ENCODE measurements at regions not wholly inside any gene's neighbourhood (a gene's known extent, or its start where the extent isn't known, plus 50 kb on each side); places are given as distances from the start of the nearest gene placed in this dataset.

DNA sequence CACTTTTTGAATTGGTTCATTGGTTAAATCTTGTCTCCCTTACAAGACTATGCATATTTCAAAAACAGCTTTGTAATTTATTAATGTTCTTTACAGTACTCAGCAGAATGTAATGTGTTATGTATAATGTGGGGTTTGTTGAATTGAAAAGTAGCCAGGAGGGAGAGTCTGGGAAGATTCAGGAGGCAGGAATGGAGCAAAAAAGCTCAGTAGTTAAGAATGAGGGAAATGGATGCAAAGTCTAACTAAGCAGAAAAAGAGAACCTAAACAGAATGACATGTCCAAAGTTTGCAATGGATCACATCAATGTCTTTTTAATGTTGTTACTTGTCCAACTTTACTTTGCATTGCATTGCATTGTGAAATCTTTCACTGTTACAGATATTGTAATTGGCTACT, 86.5 kb upstream of the CARD18 start:
- no peak overlapping the region for H3K4me3 ChIP-seq (ENCODE audit: control extremely low read depth in 1 of 5, extremely low read depth in 1 of 5, insufficient read depth in 1 of 5, low read depth in 2 of 5, low read length in 4 of 5)
- H2AFZ ChIP-seq (ENCODE audit: insufficient read depth, low read depth, low read length, poor library complexity, severe bottlenecking), result no peak overlapping the region
- Mint-ChIP-seq H3K4me1 (no peaks in the 10 kb centered on the region), H3K4me3 (no peak overlapping the region), H3K27me3 (no peaks in the 10 kb centered on the region), H3K27ac (no peak overlapping the region), H3K9me3 (ENCODE audit: insufficient read depth) (no peaks in the 10 kb centered on the region)
- ATAC-seq (ENCODE audit: low read depth) (no peak), DNase-seq (no peak)
- H3K9me3 ChIP-seq (ENCODE audit: control extremely low read depth in 1 of 3, control insufficient read depth in 2 of 3, insufficient read depth in 1 of 3, low read length in 2 of 3), result no peaks in the 10 kb centered on the region
- CTCF ChIA-PET, result no interaction called here
- POLR2A ChIA-PET, result no interaction called here
- no peaks in the 10 kb centered on the region for H3K79me2 ChIP-seq (ENCODE audit: control insufficient read depth, insufficient read depth, low read length)
- no peak for TF ChIP-seq EZH2 (IDR thresholded peaks at IDR 0.05; ENCODE audit: borderline replicate concordance, insufficient read depth, low read depth, low read length, poor library complexity, severe bottlenecking)
- no peak for TF ChIP-seq CTCF (IDR thresholded peaks at IDR 0.05)
- no peaks in the 10 kb centered on the region for H3K4me1 ChIP-seq (ENCODE audit: control insufficient read depth in 2 of 2, insufficient read depth in 2 of 2, low read length in 2 of 2)
- H3K27me3 ChIP-seq (replicated peaks in 1 of 4; ENCODE audit: control extremely low read depth in 1 of 4, control insufficient read depth in 3 of 4, insufficient read depth in 4 of 4, low read length in 3 of 4), result no peaks in the 10 kb centered on the region
- H3K9ac ChIP-seq (ENCODE audit: low read length), result no peak overlapping the region
- H4K20me1 ChIP-seq (ENCODE audit: control insufficient read depth, insufficient read depth, low read length, poor library complexity, severe bottlenecking), result no peaks in the 10 kb centered on the region
- H3K36me3 ChIP-seq (replicated peaks in 1 of 2; ENCODE audit: control extremely low read depth in 1 of 2, control insufficient read depth in 1 of 2, extremely low read depth in 1 of 2, insufficient read depth in 2 of 2, low read length in 1 of 2), result no peaks in the 10 kb centered on the region
- no peak overlapping the region for H3K27ac ChIP-seq (ENCODE audit: low read length in 2 of 2)
- H3K4me2 ChIP-seq (replicated peaks; ENCODE audit: low read depth, low read length, poor library complexity, severe bottlenecking), result no peak overlapping the region
- intact Hi-C loops (cut with micrococcal nuclease), result no loop called here

- H3K4me1 Mint-ChIP-seq, result peaks cover 3% of the 10 kb centered on the region
- DNase-seq, result no peak
- no peak overlapping the region for H3K4me3 ChIP-seq (ENCODE audit: control extremely low read depth in 1 of 5, extremely low read depth in 1 of 5, insufficient read depth in 1 of 5, low read depth in 2 of 5, low read length in 4 of 5)
- POLR2A ChIA-PET, result no interaction called here
- H4K20me1 ChIP-seq (ENCODE audit: control insufficient read depth, insufficient read depth, low read length, poor library complexity, severe bottlenecking), result no peaks in the 10 kb centered on the region
- no peak overlapping the region for H3K9ac ChIP-seq (ENCODE audit: low read length)
- intact Hi-C loops (cut with micrococcal nuclease), result no loop called here
- no peaks in the 10 kb centered on the region for H3K27me3 ChIP-seq (replicated peaks in 1 of 4; ENCODE audit: control extremely low read depth in 1 of 4, control insufficient read depth in 3 of 4, insufficient read depth in 4 of 4, low read length in 3 of 4)
- no peak overlapping the region for H2AFZ ChIP-seq (ENCODE audit: insufficient read depth, low read depth, low read length, poor library complexity, severe bottlenecking)
- H3K27me3 Mint-ChIP-seq, result no peaks in the 10 kb centered on the region
- ATAC-seq (ENCODE audit: low read depth), result no peak
- H3K4me1 ChIP-seq (ENCODE audit: control insufficient read depth in 2 of 2, insufficient read depth in 2 of 2, low read length in 2 of 2), result no peaks in the 10 kb centered on the region
- H3K9me3 Mint-ChIP-seq (ENCODE audit: insufficient read depth), result no peaks in the 10 kb centered on the region
- H3K27ac Mint-ChIP-seq, result no peak overlapping the region
- H3K4me3 Mint-ChIP-seq, result no peak overlapping the region
- H3K36me3 ChIP-seq (replicated peaks in 1 of 2; ENCODE audit: control extremely low read depth in 1 of 2, control insufficient read depth in 1 of 2, extremely low read depth in 1 of 2, insufficient read depth in 2 of 2, low read length in 1 of 2), result no peaks in the 10 kb centered on the region
- CTCF ChIA-PET, result no interaction called here
- 96% methylated on average over 3 of the region's 4 CpGs for WGBS (ENCODE audit: insufficient coverage)
- no peaks in the 10 kb centered on the region for H3K79me2 ChIP-seq (ENCODE audit: control insufficient read depth, insufficient read depth, low read length)
- no peak overlapping the region for H3K27ac ChIP-seq (ENCODE audit: low read length in 2 of 2)
- no peak overlapping the region for H3K4me2 ChIP-seq (replicated peaks; ENCODE audit: low read depth, low read length, poor library complexity, severe bottlenecking)
- TF ChIP-seq EZH2 (IDR thresholded peaks at IDR 0.05; ENCODE audit: borderline replicate concordance, insufficient read depth, low read depth, low read length, poor library complexity, severe bottlenecking) (no peak), CTCF (IDR thresholded peaks at IDR 0.05) (no peak)
- H3K9me3 ChIP-seq (ENCODE audit: control extremely low read depth in 1 of 3, control insufficient read depth in 2 of 3, insufficient read depth in 1 of 3, low read length in 2 of 3), result no peaks in the 10 kb centered on the region
These were observed 85.1 kb upstream of the CARD18 start for GRCh38 chr11:105224482-105225253.

Data from B cell (primary cell).